Endothelial cell of umbilical vein (primary cell): ENCODE measurements at regions not wholly inside any gene's neighbourhood (a gene's known extent, or its start where the extent isn't known, plus 50 kb on each side); places are given as distances from the start of the nearest gene placed in this dataset.

Experiments used
- BruUV-seq: library from RNA; stranded (reverse); fragments of 400-500 nt; replicated peaks from 2 replicates; lab custom pipeline; 2021; lab: Mats Ljungman, UMichigan
- CTCF ChIA-PET: fragments of 300-600, 350-600 bp; sonication (Branson Sonifier 250); formaldehyde crosslinking; loops from one replicate; lab custom pipeline; 2021; ENCODE audit warnings: antibody characterized with exemption, inconsistent platforms; lab: Charles Lee
- POLR2A ChIA-PET: fragments of 300-600, 350-600 bp; sonication (Branson Sonifier 250); formaldehyde crosslinking; loops from one replicate; lab custom pipeline; 2021; ENCODE audit warnings: antibody characterized with exemption, inconsistent platforms; lab: Charles Lee
- DNase-seq: peaks from one replicate; pipeline ENCODE4 v3.0.0-alpha.2; 2011; ENCODE audit warnings: low read depth, low spot score
- FAIRE-seq: peaks from 2 replicates; lab custom pipeline; 2011; peaks lifted over from hg19 to GRCh38; lab: Jason Lieb, UNC
- H2AFZ ChIP-seq: 2 replicates; pipeline ENCODE4 v1.6.0; 2012; ENCODE audit warnings: low read depth, low read length, control low read depth, inconsistent platforms
- H3K27ac ChIP-seq: 2 replicates; pipeline ENCODE4 v1.5.1; 2011; ENCODE audit warnings: low read depth, mild to moderate bottlenecking, control low read depth, low read length, moderate library complexity; ENCODE audit not compliant: insufficient read depth
- H3K27me3 ChIP-seq, 2 experiments: 2 replicates each; pipeline versions ENCODE4 v1.6.0 to v1.6.1; 2011; ENCODE audit warnings: low read length in 2 of 2, mixed read lengths in 1 of 2; ENCODE audit not compliant: control insufficient read depth in 2 of 2, insufficient read depth in 2 of 2
- H3K36me3 ChIP-seq, 2 experiments: 2 replicates in 1 of 2; 3 replicates in 1 of 2; pipeline ENCODE4 v1.5.1; 2011; ENCODE audit warnings: low read length in 2 of 2, mild to moderate bottlenecking in 1 of 2, moderate library complexity in 1 of 2; ENCODE audit not compliant: control insufficient read depth in 2 of 2, insufficient read depth in 2 of 2; ENCODE audit errors: extremely low read depth in 1 of 2
- H3K4me1 ChIP-seq: 3 replicates; pipeline ENCODE4 v1.5.1; 2011; ENCODE audit warnings: mild to moderate bottlenecking, low read length; ENCODE audit not compliant: control insufficient read depth, insufficient read depth; ENCODE audit errors: extremely low read depth
- H3K4me2 ChIP-seq: 2 replicates; pipeline ENCODE4 v1.6.1; 2011; ENCODE audit warnings: low read length, control low read depth, mixed read lengths; ENCODE audit not compliant: insufficient read depth
- H3K4me3 ChIP-seq, 3 experiments: fragments of 200-600 bp in 1 of 3; sonication (generic), shearing (Covaris generic) in 1 of 3; replicated peaks in 1 of 3; 2 replicates each; pipeline ENCODE4 v1.5.1; 2011 to 2016; ENCODE audit warnings: control low read depth in 3 of 3, low read length in 3 of 3, mild to moderate bottlenecking in 2 of 3, inconsistent platforms in 1 of 3, low read depth in 1 of 3, moderate library complexity in 1 of 3; ENCODE audit not compliant: insufficient read depth in 1 of 3
- H3K79me2 ChIP-seq: 2 replicates; pipeline ENCODE4 v1.6.0; 2012; ENCODE audit warnings: low read length, inconsistent platforms; ENCODE audit not compliant: control insufficient read depth, insufficient read depth
- H3K9ac ChIP-seq: replicated peaks from 2 replicates; pipeline ENCODE3; 2011; ENCODE audit warnings: low read length, control low read depth; ENCODE audit not compliant: insufficient read depth; ENCODE audit errors: extremely low read depth
- H3K9me1 ChIP-seq: replicated peaks from 3 replicates; pipeline ENCODE4 v1.6.0; 2011; ENCODE audit warnings: mild to moderate bottlenecking, low read length; ENCODE audit not compliant: control insufficient read depth, insufficient read depth; ENCODE audit errors: extremely low read depth
- H3K9me3 ChIP-seq: replicated peaks from 2 replicates; pipeline ENCODE4 v1.5.1; 2012; ENCODE audit warnings: low read length, inconsistent platforms; ENCODE audit not compliant: control insufficient read depth, insufficient read depth
- H4K20me1 ChIP-seq: replicated peaks from 2 replicates; pipeline ENCODE3; 2011; ENCODE audit warnings: mild to moderate bottlenecking, low read length; ENCODE audit not compliant: control insufficient read depth, insufficient read depth; ENCODE audit errors: extremely low read depth
- CTCF ChIP-seq, 2 donors: IDR thresholded peaks; 1 replicate in 1 of 2; 2 replicates in 1 of 2; pipeline ENCODE4 v1.5.1; 2011; ENCODE audit warnings: low read length in 2 of 2, mild to moderate bottlenecking in 2 of 2, moderate library complexity in 2 of 2, control low read depth in 1 of 2, inconsistent platforms in 1 of 2, low read depth in 1 of 2; ENCODE audit not compliant: insufficient read depth in 1 of 2; ENCODE audit errors: extremely low read depth in 1 of 2
- EZH2 ChIP-seq: IDR thresholded peaks from 2 replicates; pipeline ENCODE4 v1.6.1; 2012; ENCODE audit warnings: borderline replicate concordance, low read depth, mild to moderate bottlenecking, moderate library complexity, low read length, inconsistent platforms; ENCODE audit not compliant: severe bottlenecking
- FOS ChIP-seq: IDR thresholded peaks from 2 replicates; pipeline ENCODE4 v1.6.1; 2011; ENCODE audit warnings: mild to moderate bottlenecking, low read length, moderate library complexity, borderline replicate concordance; ENCODE audit not compliant: insufficient read depth
- GATA2 ChIP-seq: IDR thresholded peaks from 2 replicates; pipeline ENCODE4 v1.7.0; 2011; ENCODE audit warnings: low read depth, mild to moderate bottlenecking, moderate library complexity, mixed read lengths, low read length; ENCODE audit not compliant: insufficient read length, insufficient read depth
- JUN ChIP-seq: IDR thresholded peaks from 2 replicates; pipeline ENCODE4 v1.6.1; 2011; ENCODE audit warnings: borderline replicate concordance, low read depth; ENCODE audit not compliant: insufficient read length, insufficient read depth
- MAX ChIP-seq: IDR thresholded peaks from 2 replicates; pipeline ENCODE4 v1.6.1; 2011; ENCODE audit not compliant: insufficient read depth, insufficient read length
- MYC ChIP-seq: IDR thresholded peaks from one replicate; pipeline ENCODE4 v1.6.1; 2011; ENCODE audit warnings: mild to moderate bottlenecking, low read depth, low read length
- POLR2A ChIP-seq: IDR thresholded peaks from 2 replicates; pipeline ENCODE4 v1.6.1; 2012; ENCODE audit warnings: low read depth, mild to moderate bottlenecking, control low read depth, low read length
- POLR2AphosphoS5 ChIP-seq: IDR thresholded peaks from 2 replicates; pipeline ENCODE4 v1.6.1; 2012; ENCODE audit warnings: low read depth, mild to moderate bottlenecking, control low read depth, low read length, moderate library complexity; ENCODE audit not compliant: insufficient read depth
- dilution Hi-C: fragments of 300-500 bp; cut with MboI; formaldehyde crosslinking; loops from one replicate; pipeline ENCODE4 v1.15.0; 2019; ENCODE audit warnings: low sequenced_read_pairs; ENCODE audit not compliant: extremely low pct_ligation_motif_present
- intact Hi-C: fragments of 100-400 bp; cut with micrococcal nuclease; formaldehyde crosslinking; loops from one replicate; pipeline ENCODE4 v1.10.0; 2022

GRCh38 chr10:30756896-30757295 lies 127.3 kb upstream of the LYZL2 start:
- no peak for DNase-seq
- Histone ChIP-seq H3K36me3 (no peaks in the 10 kb centered on the region), H3K9me1 (no peaks in the 10 kb centered on the region), H4K20me1 (no peaks in the 10 kb centered on the region), H3K4me1 (peaks cover 4% of the 10 kb centered on the region), H3K9me3 (no peaks in the 10 kb centered on the region), H3K4me2 (no peak overlapping the region), H2AFZ (no peak overlapping the region), H3K9ac (no peak overlapping the region), H3K27ac (no peak overlapping the region), H3K27me3 (no peaks in the 10 kb centered on the region), H3K79me2 (no peaks in the 10 kb centered on the region), H3K4me3 (no peak overlapping the region)
- ChIA-PET POLR2A (no interaction called here), CTCF (no interaction called here)
- BruUV-seq, result no TSS peak
- no peak for FAIRE-seq
- TF ChIP-seq FOS (no peak), CTCF (IDR thresholded peaks at IDR 0.05; ENCODE audit: extremely low read depth in 1 of 2, insufficient read depth in 1 of 2, low read depth in 1 of 2, low read length in 2 of 2) (no peak), MAX (no peak), POLR2AphosphoS5 (no peak), JUN (no peak), GATA2 (no peak), EZH2 (no peak), MYC (no peak), POLR2A (no peak)
- dilution Hi-C loops (no loop called here), intact Hi-C loops (no loop called here)
